ENCODE measurements at regions not wholly inside any gene's neighbourhood (a gene's known extent, or its start where the extent isn't known, plus 50 kb on each side); places are given as distances from the start of the nearest gene placed in this dataset.

DNA sequence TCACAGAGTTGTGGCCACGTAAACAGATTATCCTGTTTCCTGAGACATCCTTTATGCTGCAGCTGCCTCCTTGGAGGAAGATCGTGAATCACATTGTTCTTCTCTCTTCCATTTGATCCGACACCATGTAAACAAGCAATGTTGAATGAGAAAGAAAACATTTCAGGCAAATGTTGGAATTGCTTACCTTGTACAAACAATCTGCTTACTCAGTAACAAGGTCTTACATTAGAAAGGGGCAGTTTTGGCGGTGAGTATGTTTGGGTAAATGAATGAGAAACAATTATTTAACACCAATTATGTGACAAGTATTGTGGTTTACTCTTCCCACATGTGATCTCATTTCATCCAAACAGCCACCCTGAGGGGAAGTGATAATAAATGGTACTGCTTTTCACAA is 637.8 kb downstream of the RAB28 start:
- TF ChIP-seq, protein P1, sequence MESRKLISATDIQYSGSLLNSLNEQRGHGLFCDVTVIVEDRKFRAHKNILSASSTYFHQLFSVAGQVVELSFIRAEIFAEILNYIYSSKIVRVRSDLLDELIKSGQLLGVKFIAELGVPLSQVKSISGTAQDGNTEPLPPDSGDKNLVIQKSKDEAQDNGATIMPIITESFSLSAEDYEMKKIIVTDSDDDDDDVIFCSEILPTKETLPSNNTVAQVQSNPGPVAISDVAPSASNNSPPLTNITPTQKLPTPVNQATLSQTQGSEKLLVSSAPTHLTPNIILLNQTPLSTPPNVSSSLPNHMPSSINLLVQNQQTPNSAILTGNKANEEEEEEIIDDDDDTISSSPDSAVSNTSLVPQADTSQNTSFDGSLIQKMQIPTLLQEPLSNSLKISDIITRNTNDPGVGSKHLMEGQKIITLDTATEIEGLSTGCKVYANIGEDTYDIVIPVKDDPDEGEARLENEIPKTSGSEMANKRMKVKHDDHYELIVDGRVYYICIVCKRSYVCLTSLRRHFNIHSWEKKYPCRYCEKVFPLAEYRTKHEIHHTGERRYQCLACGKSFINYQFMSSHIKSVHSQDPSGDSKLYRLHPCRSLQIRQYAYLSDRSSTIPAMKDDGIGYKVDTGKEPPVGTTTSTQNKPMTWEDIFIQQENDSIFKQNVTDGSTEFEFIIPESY (IDR thresholded peaks at IDR 0.05): no peak
- TF ChIP-seq CTCF (IDR thresholded peaks at IDR 0.05; ENCODE audit: low read depth, low read length, missing input control): no peak
- no peak for TF ChIP-seq GABPA (IDR thresholded peaks at IDR 0.05 in 1 of 2, conservative IDR thresholded peaks at IDR 0.05 in 1 of 2)
- no peak for TF ChIP-seq MAX (IDR thresholded peaks at IDR 0.05)
- TF ChIP-seq, protein P2, sequence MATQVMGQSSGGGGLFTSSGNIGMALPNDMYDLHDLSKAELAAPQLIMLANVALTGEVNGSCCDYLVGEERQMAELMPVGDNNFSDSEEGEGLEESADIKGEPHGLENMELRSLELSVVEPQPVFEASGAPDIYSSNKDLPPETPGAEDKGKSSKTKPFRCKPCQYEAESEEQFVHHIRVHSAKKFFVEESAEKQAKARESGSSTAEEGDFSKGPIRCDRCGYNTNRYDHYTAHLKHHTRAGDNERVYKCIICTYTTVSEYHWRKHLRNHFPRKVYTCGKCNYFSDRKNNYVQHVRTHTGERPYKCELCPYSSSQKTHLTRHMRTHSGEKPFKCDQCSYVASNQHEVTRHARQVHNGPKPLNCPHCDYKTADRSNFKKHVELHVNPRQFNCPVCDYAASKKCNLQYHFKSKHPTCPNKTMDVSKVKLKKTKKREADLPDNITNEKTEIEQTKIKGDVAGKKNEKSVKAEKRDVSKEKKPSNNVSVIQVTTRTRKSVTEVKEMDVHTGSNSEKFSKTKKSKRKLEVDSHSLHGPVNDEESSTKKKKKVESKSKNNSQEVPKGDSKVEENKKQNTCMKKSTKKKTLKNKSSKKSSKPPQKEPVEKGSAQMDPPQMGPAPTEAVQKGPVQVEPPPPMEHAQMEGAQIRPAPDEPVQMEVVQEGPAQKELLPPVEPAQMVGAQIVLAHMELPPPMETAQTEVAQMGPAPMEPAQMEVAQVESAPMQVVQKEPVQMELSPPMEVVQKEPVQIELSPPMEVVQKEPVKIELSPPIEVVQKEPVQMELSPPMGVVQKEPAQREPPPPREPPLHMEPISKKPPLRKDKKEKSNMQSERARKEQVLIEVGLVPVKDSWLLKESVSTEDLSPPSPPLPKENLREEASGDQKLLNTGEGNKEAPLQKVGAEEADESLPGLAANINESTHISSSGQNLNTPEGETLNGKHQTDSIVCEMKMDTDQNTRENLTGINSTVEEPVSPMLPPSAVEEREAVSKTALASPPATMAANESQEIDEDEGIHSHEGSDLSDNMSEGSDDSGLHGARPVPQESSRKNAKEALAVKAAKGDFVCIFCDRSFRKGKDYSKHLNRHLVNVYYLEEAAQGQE (IDR thresholded peaks at IDR 0.05): no peak
- TF ChIP-seq RAD21 (IDR thresholded peaks at IDR 0.05): no peak
- TF ChIP-seq EGR1 (IDR thresholded peaks at IDR 0.05; ENCODE audit: low read depth in 2 of 2): no peak
